Keratinocyte (primary cell): ENCODE measurements at regions not wholly inside any gene's neighbourhood (a gene's known extent, or its start where the extent isn't known, plus 50 kb on each side); places are given as distances from the start of the nearest gene placed in this dataset.

Source experiments
- DNase-seq: peaks from one replicate; pipeline ENCODE4 v3.0.0-alpha.2; 2011; ENCODE audit warnings: low read depth, missing footprints, low spot score
- FAIRE-seq: peaks from 2 replicates; lab custom pipeline; 2011; peaks lifted over from hg19 to GRCh38; lab: Jason Lieb, UNC
- H2AFZ ChIP-seq: 2 replicates; pipeline ENCODE4 v1.6.0; 2012; ENCODE audit warnings: low read length, control low read depth, inconsistent platforms; ENCODE audit not compliant: control insufficient read depth
- H3K27ac ChIP-seq: 2 replicates; pipeline ENCODE4 v1.5.1; 2011; ENCODE audit warnings: low read length; ENCODE audit not compliant: control insufficient read depth, insufficient read depth
- H3K27me3 ChIP-seq: 3 replicates; pipeline ENCODE4 v1.6.0; 2011; ENCODE audit warnings: low read length; ENCODE audit not compliant: control insufficient read depth, insufficient read depth; ENCODE audit errors: extremely low read depth
- H3K36me3 ChIP-seq, 2 experiments: 2 replicates in 1 of 2; 3 replicates in 1 of 2; pipeline ENCODE4 v1.5.1; 2011; ENCODE audit warnings: low read length in 2 of 2, mild to moderate bottlenecking in 1 of 2; ENCODE audit not compliant: control insufficient read depth in 2 of 2, insufficient read depth in 2 of 2; ENCODE audit errors: extremely low read depth in 1 of 2
- H3K4me1 ChIP-seq: 3 replicates; pipeline ENCODE4 v1.5.1; 2011; ENCODE audit warnings: low read length; ENCODE audit not compliant: control insufficient read depth, insufficient read depth; ENCODE audit errors: extremely low read depth
- H3K4me2 ChIP-seq: 3 replicates; pipeline ENCODE4 v1.6.0; 2011; ENCODE audit warnings: low read depth, low read length; ENCODE audit not compliant: control insufficient read depth, insufficient read depth; ENCODE audit errors: extremely low read depth
- H3K4me3 ChIP-seq, 3 experiments: fragments of 200-600 bp in 1 of 3; sonication (generic) in 1 of 3; 2 replicates in 2 of 3; 3 replicates in 1 of 3; pipeline ENCODE4 v1.5.1; 2011 to 2016; ENCODE audit warnings: low read length in 3 of 3, mild to moderate bottlenecking in 3 of 3, control low read depth in 2 of 3, inconsistent platforms in 1 of 3, low read depth in 1 of 3, mixed read lengths in 1 of 3, mixed run types in 1 of 3, moderate library complexity in 1 of 3; ENCODE audit not compliant: control insufficient read depth in 2 of 3, insufficient read depth in 2 of 3; ENCODE audit errors: extremely low read depth in 1 of 3
- H3K79me2 ChIP-seq: 2 replicates; pipeline ENCODE4 v1.6.0; 2012; ENCODE audit warnings: low read length; ENCODE audit not compliant: control insufficient read depth, insufficient read depth
- H3K9ac ChIP-seq: 3 replicates; pipeline ENCODE4 v1.6.0; 2011; ENCODE audit warnings: low read length; ENCODE audit not compliant: control insufficient read depth, insufficient read depth; ENCODE audit errors: extremely low read depth
- H3K9me1 ChIP-seq: 3 replicates; pipeline ENCODE4 v1.6.0; 2011; ENCODE audit warnings: low read length; ENCODE audit not compliant: control insufficient read depth, insufficient read depth; ENCODE audit errors: extremely low read depth
- H3K9me3 ChIP-seq: 2 replicates; pipeline ENCODE4 v1.5.1; 2012; ENCODE audit warnings: low read depth, low read length; ENCODE audit not compliant: control insufficient read depth
- H4K20me1 ChIP-seq: 3 replicates; pipeline ENCODE4 v1.6.0; 2011; ENCODE audit warnings: low read length; ENCODE audit not compliant: control insufficient read depth, insufficient read depth; ENCODE audit errors: extremely low read depth
- EZH2 ChIP-seq: IDR thresholded peaks from one replicate; pipeline ENCODE4 v1.6.1; 2012; ENCODE audit warnings: inconsistent platforms, mild to moderate bottlenecking, low read length, moderate library complexity
- dilution Hi-C: fragments of 300-500 bp; cut with MboI; formaldehyde crosslinking; loops from one replicate; pipeline ENCODE4 v1.7.0; 2020; ENCODE audit warnings: low sequenced_read_pairs; ENCODE audit not compliant: extremely low pct_ligation_motif_present
- TF ChIP-seq, protein P1 (sequence below), 3 experiments: IDR thresholded peaks in 1 of 3; conservative IDR thresholded peaks in 1 of 3; optimal IDR thresholded peaks in 1 of 3; 2 replicates in 2 of 3; 3 replicates in 1 of 3; pipeline versions ENCODE3 to v1.5.1; 2011; ENCODE audit warnings: low read length in 3 of 3, mild to moderate bottlenecking in 3 of 3, moderate library complexity in 2 of 3, control low read depth in 1 of 3, inconsistent platforms in 1 of 3; ENCODE audit not compliant: insufficient read depth in 2 of 3; ENCODE audit errors: extremely low read depth in 1 of 3

- Histone ChIP-seq H3K36me3 (no peaks in the 10 kb centered on the region), H3K9me1 (no peaks in the 10 kb centered on the region), H3K4me1 (no peaks in the 10 kb centered on the region), H2AFZ (no peak overlapping the region), H4K20me1 (no peaks in the 10 kb centered on the region), H3K27me3 (no peaks in the 10 kb centered on the region), H3K4me2 (no peak overlapping the region), H3K27ac (no peak overlapping the region), H3K4me3 (no peak overlapping the region), H3K79me2 (no peaks in the 10 kb centered on the region), H3K9me3 (no peaks in the 10 kb centered on the region), H3K9ac (no peak overlapping the region)
- dilution Hi-C loops, result no loop called here
- no peak for FAIRE-seq
- no peak for TF ChIP-seq EZH2
- TF ChIP-seq, protein P1, sequence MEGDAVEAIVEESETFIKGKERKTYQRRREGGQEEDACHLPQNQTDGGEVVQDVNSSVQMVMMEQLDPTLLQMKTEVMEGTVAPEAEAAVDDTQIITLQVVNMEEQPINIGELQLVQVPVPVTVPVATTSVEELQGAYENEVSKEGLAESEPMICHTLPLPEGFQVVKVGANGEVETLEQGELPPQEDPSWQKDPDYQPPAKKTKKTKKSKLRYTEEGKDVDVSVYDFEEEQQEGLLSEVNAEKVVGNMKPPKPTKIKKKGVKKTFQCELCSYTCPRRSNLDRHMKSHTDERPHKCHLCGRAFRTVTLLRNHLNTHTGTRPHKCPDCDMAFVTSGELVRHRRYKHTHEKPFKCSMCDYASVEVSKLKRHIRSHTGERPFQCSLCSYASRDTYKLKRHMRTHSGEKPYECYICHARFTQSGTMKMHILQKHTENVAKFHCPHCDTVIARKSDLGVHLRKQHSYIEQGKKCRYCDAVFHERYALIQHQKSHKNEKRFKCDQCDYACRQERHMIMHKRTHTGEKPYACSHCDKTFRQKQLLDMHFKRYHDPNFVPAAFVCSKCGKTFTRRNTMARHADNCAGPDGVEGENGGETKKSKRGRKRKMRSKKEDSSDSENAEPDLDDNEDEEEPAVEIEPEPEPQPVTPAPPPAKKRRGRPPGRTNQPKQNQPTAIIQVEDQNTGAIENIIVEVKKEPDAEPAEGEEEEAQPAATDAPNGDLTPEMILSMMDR (optimal IDR thresholded peaks at IDR 0.05 in 1 of 3, IDR thresholded peaks at IDR 0.05 in 1 of 3, conservative IDR thresholded peaks at IDR 0.05 in 1 of 3; ENCODE audit: extremely low read depth in 1 of 3, insufficient read depth in 2 of 3, low read length in 3 of 3), result no peak
- DNase-seq, result no peak
These were observed 535.7 kb upstream of the INTU start for GRCh38 chr4:127097061-127097460.

DNA sequence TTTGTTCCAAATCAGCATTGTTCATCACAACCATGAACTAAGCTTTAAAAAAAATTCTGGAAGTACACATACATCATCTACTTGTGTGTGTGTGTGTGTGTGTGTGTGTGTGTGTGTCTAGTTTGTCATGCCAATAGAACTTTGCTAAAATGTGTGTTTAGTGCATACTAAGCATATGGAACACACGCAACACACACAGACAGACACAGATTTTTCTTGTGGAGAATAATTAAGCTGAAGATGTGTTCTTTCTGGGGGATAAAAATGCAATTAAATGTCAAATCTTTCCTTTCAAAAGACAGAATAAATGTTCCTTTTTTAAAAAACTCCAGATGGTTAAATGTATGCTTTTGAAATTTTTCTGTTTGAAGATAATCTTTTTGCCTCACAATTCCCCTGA lies 530.4 kb upstream of the INTU start:
- DNase-seq (no peak), FAIRE-seq (no peak)
- no peaks in the 10 kb centered on the region for H3K9me1 ChIP-seq
- no peaks in the 10 kb centered on the region for H3K27me3 ChIP-seq
- H3K36me3 ChIP-seq, result no peaks in the 10 kb centered on the region
- no peaks in the 10 kb centered on the region for H4K20me1 ChIP-seq
- no peaks in the 10 kb centered on the region for H3K79me2 ChIP-seq
- no peak overlapping the region for H3K9ac ChIP-seq
- H3K4me1 ChIP-seq, result no peaks in the 10 kb centered on the region
- no peak overlapping the region for H3K4me2 ChIP-seq
- H3K27ac ChIP-seq, result no peak overlapping the region
- TF ChIP-seq, protein P1 (optimal IDR thresholded peaks at IDR 0.05 in 1 of 3, IDR thresholded peaks at IDR 0.05 in 1 of 3, conservative IDR thresholded peaks at IDR 0.05 in 1 of 3; ENCODE audit: extremely low read depth in 1 of 3, insufficient read depth in 2 of 3, low read length in 3 of 3), result no peak
- no peak for TF ChIP-seq EZH2
- no peaks in the 10 kb centered on the region for H3K9me3 ChIP-seq
- dilution Hi-C loops, result no loop called here
- H3K4me3 ChIP-seq, result no peak overlapping the region
- no peak overlapping the region for H2AFZ ChIP-seq
